ENCODE measurements at regions not wholly inside any gene's neighbourhood (a gene's known extent, or its start where the extent isn't known, plus 50 kb on each side); places are given as distances from the start of the nearest gene placed in this dataset.
"Not testable (repeated sequence)": the region's sequence is repeated elsewhere in the genome, so short reads cannot be mapped to it uniquely, and the experiment has no call there.

GRCh38 chr14:83893447-83893846 is 1636.5 kb upstream of the FLRT2 start:
- DNase-seq: no peak

DNA sequence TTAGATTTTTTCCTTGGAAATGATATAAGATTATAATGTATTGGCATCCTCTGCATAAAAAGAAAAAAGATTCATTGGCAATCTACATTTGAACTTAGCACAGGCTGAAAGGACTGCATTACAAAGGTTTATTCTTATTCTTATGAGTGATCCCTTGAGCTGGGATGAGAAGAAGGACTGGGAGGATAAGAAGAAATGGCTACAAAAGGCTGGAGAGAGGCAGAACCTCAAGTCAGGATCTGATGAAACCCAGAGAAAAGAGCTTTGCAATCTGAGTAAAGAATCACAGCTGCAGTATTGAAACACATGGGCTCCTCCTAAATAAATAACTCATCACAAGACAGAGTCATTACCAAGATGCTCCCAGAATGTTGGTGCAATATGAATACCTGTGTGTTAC is 1635.4 kb upstream of the FLRT2 start:
- no peak for DNase-seq

DNA sequence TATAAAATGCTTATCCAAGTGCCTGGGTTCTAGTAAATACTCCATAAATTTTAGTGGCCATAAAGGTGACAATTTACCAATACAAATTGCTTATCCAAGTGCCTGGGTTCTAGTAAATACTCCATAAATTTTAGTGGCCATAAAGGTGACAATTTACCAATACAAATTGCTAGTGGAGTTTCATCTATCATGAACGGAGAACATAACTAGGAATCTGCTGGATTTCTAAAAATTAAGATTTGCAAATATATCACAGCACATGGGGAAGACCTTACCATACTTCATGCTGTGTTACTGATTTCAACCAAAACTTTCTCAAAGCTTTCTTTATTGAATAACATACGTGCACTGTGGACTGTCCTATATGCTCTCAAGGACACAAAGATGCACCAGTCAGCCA is 1631.4 kb upstream of the FLRT2 start:
- not testable (repeated sequence) for DNase-seq

DNA sequence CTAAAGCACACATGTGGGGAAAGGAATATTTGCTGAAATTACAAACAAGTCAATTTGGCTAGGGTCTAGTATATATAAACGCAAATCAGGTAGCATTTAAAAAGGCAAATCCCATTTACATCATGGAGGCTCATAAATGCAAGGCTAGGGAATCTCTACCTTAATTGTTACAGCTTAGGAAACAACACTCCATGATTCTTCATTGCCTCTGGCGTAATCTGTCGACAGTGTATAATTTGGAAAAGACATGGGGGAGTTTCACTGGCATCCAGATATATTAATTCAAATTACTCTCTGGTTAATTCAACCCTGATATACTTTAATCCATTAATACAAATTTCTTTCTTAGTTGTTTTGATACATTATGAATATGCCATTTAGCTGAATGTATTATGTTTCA is 1630.2 kb upstream of the FLRT2 start:
- no peak for DNase-seq

- no peak for DNase-seq
These were observed 1624.8 kb upstream of the FLRT2 start for GRCh38 chr14:83905157-83905556.

DNA sequence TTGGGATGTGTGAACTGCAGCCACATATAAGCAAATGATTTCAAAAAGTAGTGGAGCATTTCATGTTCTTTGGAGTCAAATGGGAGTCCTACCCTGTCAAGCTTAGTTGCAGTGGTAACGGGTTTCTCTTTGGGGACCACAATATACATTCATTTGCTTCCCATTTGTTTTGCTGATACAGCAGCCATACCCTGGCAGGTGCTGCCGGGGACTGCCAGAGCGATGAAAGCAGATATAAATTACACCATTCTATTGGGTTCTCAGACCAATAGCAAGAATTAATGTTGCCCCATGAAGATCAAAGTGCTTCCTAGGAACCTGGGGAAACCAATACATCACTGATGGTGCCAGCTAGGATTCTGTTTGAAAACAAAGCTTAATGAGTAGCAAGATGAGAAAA is 1621.5 kb upstream of the FLRT2 start:
- DNase-seq: no peak

DNA sequence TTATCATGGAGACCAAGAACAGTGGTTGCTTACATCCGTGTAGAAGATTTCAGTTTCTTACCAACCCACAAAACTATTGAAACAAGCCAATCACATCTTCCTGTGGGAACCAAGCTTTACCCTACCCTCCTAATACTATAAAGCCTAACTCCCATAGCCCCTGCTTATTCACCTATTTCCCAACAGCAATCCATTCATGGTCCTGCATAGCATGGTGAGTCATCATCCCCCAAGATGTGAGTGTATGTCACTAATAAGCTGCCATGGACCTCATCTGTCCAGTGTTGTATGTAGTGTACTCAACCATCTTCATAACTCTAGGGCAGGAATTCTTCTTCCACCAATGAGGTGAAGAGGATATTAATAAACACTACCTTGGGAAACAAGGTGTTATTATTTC is 1620.4 kb upstream of the FLRT2 start:
- no peak for DNase-seq

DNA sequence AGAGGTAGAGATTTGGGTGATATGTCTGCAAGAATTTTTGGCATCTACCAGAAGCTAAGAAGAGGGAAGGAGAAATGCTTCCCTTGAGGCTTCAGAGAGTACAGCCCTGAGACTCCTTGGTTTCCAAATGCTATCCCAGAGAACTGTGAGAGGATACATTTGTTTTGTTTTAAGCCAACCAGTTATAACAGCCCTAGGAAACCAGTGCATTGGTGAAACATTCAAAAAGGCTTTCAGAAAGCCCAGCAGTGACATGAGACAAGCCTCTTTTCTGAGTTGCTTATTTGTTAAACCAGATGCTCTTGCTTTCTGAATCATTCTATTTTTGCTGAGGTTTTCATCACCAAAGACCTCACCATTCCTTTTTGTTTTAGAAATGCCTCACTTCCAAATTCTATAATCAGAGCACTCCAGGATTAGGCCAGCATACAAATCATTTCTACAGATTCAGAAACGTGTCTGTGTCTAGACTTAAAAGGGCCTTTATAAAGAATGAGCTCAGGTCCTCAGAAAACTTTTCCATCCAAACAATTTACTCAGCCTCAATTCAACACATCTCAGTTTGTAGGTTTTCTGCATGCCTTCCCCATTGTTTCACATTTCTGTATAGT is 1617.8 kb upstream of the FLRT2 start:
- DNase-seq: no peak

DNA sequence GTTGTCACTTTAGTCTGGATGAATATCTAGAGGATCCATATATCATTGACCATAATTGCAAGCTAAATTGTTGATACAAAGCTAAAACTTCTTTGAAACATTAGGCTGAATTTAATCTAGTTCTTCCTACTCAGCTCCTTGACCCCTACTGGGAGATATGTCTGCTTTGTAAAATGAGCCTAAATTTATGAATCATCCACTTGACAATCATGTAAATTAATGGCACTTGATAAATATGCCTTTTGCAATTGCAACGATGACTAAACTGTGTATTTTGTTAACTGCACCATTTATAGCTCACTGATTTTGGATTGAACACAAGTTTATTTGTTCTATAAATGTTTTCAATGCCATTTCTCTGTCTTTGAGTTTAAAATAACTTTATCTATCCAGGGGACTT is 1616.5 kb upstream of the FLRT2 start:
- no peak for DNase-seq

- no peak for DNase-seq
These were observed 1611.4 kb upstream of the FLRT2 start for GRCh38 chr14:83918546-83918945.

- not testable (repeated sequence) for DNase-seq
These were observed 1610.3 kb upstream of the FLRT2 start for GRCh38 chr14:83919675-83920074.

DNA sequence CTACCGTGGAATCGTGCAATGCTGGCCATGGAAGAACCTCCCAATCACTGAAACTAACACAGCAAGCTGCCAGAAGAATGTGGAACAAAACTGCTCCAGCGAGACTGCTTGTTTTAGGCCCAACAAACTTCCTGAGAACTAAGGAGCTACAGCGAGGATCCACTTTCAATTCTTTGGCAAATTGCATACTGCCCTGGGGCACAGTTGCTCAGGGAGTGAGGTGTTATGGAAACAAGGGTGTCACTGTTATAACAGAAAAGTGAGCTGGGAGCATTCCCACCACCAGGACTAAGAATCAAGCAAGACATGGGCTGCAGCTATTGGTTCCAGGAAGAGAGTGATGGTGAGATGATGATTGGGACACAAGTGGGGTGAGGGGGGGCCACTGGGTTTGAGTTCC is 1606.1 kb upstream of the FLRT2 start:
- no peak for DNase-seq

DNA sequence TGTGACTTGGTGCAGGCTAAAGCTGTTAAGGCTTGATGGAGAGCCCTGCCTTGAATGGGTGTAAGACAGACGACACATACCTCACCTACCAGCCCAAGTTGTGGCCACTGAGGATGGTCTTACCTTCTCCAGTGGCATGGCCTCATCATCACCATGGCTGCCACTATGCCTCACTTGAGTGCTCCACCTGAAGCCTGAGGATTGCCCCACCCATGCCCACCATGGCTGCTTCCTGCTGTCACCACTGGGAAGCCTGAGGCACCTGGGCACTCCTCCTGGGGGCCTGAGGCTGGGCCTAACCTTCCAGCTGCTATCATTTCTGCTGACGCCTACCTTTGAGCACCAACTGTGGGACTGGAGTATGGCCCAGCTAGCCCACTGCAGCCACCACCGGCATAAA is 1605.7 kb upstream of the FLRT2 start:
- DNase-seq: no peak

GRCh38 chr14:83940253-83940652 is 1589.7 kb upstream of the FLRT2 start:
- no peak for DNase-seq

GRCh38 chr14:83958359-83958758 is 1571.6 kb upstream of the FLRT2 start:
- DNase-seq: no peak

- no peak for DNase-seq
These were observed 1569.0 kb upstream of the FLRT2 start for GRCh38 chr14:83960832-83961512.

DNA sequence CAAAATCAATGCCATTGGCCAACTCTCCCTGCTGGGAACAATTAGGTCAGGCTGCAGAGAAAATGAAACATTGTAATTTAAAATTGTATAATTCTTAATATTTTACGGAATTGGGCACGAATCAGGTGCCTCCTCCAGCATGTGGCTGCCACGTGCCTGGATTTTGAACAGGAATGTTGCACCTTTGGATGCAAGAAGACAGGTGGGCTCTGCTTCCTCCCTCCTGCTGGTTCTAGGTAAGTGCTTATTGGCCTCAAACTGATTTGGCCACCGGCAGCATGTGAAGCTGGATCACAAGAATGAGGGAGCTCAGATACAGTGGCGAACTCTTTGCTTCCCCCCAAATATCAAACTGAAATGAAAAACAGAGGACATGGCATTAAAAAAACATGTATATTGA is 1559.9 kb upstream of the FLRT2 start:
- no peak for DNase-seq

- DNase-seq: no peak
These were observed 1557.3 kb upstream of the FLRT2 start for GRCh38 chr14:83972631-83973030.

DNA sequence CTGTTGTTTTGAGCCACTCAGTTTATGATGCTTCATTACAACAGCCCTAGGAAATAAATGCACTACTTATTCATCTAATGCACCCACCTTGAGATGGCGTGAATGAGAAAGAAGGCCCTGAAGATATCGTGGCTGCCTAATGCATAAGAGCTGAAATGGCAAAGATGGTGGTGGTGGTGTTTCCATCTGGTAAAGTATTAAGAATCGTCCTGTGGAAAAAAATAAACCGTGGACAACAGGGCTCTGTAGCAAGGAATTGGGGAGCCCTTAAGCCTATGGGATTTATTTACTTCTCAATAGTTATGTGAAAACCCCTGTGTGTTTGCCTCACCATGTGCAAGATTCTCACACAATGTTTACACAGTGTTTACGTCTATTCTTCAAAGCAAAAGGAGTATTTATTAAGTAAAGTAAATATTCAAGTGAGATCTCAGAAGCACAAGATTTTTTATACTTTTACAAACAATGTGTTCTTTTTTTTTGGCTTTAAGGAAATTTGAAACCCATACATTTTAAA is 1555.2 kb upstream of the FLRT2 start:
- DNase-seq: no peak

GRCh38 chr14:83975435-83975834 is 1554.5 kb upstream of the FLRT2 start:
- no peak for DNase-seq

- no peak for DNase-seq
These were observed 1553.8 kb upstream of the FLRT2 start for GRCh38 chr14:83975841-83976770.

- DNase-seq: no peak
These were observed 1552.4 kb upstream of the FLRT2 start for GRCh38 chr14:83977583-83977982.

- not testable (repeated sequence) for DNase-seq
These were observed 1548.2 kb upstream of the FLRT2 start for GRCh38 chr14:83981676-83982258.

Measured in NCI-H1417 treated with DMSO at 0.1 percent for 48 hours (cell line).